ENCODE measurements at regions not wholly inside any gene's neighbourhood (a gene's known extent, or its start where the extent isn't known, plus 50 kb on each side); places are given as distances from the start of the nearest gene placed in this dataset.

- CTCF ChIA-PET = no interaction called here
- Mint-ChIP-seq H3K4me3 (no peak overlapping the region), H3K9me3 (peaks cover 6 to 12% (median 8%) of the 10 kb centered on the region in 3 donors), H3K27ac (no peak overlapping the region), H3K4me1 (no peaks in the 10 kb centered on the region), H3K27me3 (peaks cover 0 to 3% of the 10 kb centered on the region in 2 donors), H3K36me3 (no peaks in the 10 kb centered on the region)
- Histone ChIP-seq H3K27ac (ENCODE audit: low read length) (no peak overlapping the region), H3K27me3 (replicated peaks in 1 of 2; ENCODE audit: control insufficient read depth in 2 of 2, extremely low read depth in 1 of 2, insufficient read depth in 2 of 2, low read length in 1 of 2) (no peaks in the 10 kb centered on the region), H3K4me1 (ENCODE audit: control insufficient read depth in 1 of 2, extremely low read depth in 1 of 2, insufficient read depth in 2 of 2, low read length in 2 of 2) (no peaks in the 10 kb centered on the region), H3K4me3 (ENCODE audit: control insufficient read depth in 1 of 2, extremely low read depth in 1 of 2, low read length in 1 of 2) (no peak overlapping the region), H3K9me3 (no peaks in the 10 kb centered on the region), H3K36me3 (ENCODE audit: control insufficient read depth in 2 of 2, extremely low read depth in 1 of 2, insufficient read depth in 1 of 2, low read length in 1 of 2) (no peaks in the 10 kb centered on the region)
- POLR2A ChIA-PET = no interaction called here
- no peak for DNase-seq
- WGBS (ENCODE audit: insufficient coverage) = 71% methylated on average over 2 of the region's 2 CpGs
- no peak for ATAC-seq (replicated peaks in 1 of 4)
These were observed 91.3 kb upstream of the RASEF start for GRCh38 chr9:83154087-83154736.

DNA sequence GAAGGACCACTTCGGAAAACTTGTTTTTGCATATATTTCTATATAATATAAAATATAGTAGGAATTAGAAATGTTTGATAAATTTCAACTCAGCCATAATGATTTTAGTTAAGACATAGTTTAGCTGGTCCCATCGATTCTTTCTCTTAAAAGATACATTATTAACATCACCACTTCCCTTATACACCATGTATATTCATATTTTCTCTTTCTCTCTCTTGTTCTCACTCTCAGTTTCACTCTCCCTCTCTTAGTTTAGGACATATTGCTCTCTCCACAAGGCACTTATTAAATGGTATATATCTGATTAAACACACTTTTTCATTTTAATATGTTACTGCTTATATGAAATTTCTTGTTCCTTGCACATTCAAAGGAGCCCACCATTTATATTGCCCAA, 90.1 kb upstream of the RASEF start:
- ChIA-PET CTCF (no interaction called here), POLR2A (no interaction called here)
- Mint-ChIP-seq H3K4me1 (no peaks in the 10 kb centered on the region), H3K9me3 (peaks cover 8 to 14% (median 14%) of the 10 kb centered on the region in 3 donors), H3K36me3 (no peaks in the 10 kb centered on the region), H3K4me3 (no peak overlapping the region), H3K27ac (no peak overlapping the region), H3K27me3 (peaks cover 0 to 3% of the 10 kb centered on the region in 2 donors)
- Histone ChIP-seq H3K27me3 (replicated peaks in 1 of 2; ENCODE audit: control insufficient read depth in 2 of 2, extremely low read depth in 1 of 2, insufficient read depth in 2 of 2, low read length in 1 of 2) (no peaks in the 10 kb centered on the region), H3K4me1 (ENCODE audit: control insufficient read depth in 1 of 2, extremely low read depth in 1 of 2, insufficient read depth in 2 of 2, low read length in 2 of 2) (no peaks in the 10 kb centered on the region), H3K27ac (ENCODE audit: low read length) (no peak overlapping the region), H3K9me3 (no peaks in the 10 kb centered on the region), H3K36me3 (ENCODE audit: control insufficient read depth in 2 of 2, extremely low read depth in 1 of 2, insufficient read depth in 1 of 2, low read length in 1 of 2) (no peaks in the 10 kb centered on the region), H3K4me3 (ENCODE audit: control insufficient read depth in 1 of 2, extremely low read depth in 1 of 2, low read length in 1 of 2) (no peak overlapping the region)
- ATAC-seq (replicated peaks in 1 of 4) (no peak), DNase-seq (no peak)
- WGBS (ENCODE audit: insufficient coverage) = no CpG with 5 or more reads among the region's 2 CpGs

DNA sequence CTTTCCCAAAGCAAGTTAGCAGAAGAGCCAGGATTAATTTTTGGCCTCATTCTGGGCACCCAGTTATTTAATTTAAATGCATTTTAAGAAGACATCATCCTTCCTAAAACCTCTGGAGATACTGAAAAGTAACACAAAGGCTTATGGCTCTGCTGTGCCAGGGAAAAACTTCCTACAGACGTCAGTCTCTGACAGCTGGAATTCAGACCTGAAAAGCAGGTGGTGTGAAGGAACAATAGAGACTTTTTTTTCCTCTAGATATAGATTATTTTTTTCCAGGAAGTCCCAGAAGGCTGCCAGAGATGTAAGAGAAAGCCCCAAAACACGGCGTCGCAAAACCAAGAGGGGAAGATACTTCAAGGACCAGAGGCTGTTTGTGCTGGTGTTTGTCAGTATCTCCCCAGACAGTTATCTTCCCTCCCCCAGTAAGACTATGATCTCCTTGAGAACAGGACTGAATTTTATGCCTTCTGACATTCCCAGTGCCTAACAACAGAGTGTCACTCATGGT, 88.7 kb upstream of the RASEF start:
- H3K9me3 ChIP-seq = no peaks in the 10 kb centered on the region
- H3K4me1 ChIP-seq (ENCODE audit: control insufficient read depth in 1 of 2, extremely low read depth in 1 of 2, insufficient read depth in 2 of 2, low read length in 2 of 2) = no peaks in the 10 kb centered on the region
- WGBS (ENCODE audit: insufficient coverage) = no CpG with 5 or more reads among the region's 4 CpGs
- Mint-ChIP-seq H3K9me3 (peaks cover 3 to 16% (median 9%) of the 10 kb centered on the region in 3 donors), H3K4me3 (no peak overlapping the region), H3K27me3 (peaks cover 0 to 3% of the 10 kb centered on the region in 2 donors), H3K36me3 (no peaks in the 10 kb centered on the region), H3K4me1 (no peaks in the 10 kb centered on the region), H3K27ac (no peak overlapping the region)
- no peak overlapping the region for H3K27ac ChIP-seq (ENCODE audit: low read length)
- no peak overlapping the region for H3K4me3 ChIP-seq (ENCODE audit: control insufficient read depth in 1 of 2, extremely low read depth in 1 of 2, low read length in 1 of 2)
- ATAC-seq (replicated peaks in 1 of 4) = no peak
- DNase-seq = no peak
- ChIA-PET CTCF (no interaction called here), POLR2A (no interaction called here)
- H3K27me3 ChIP-seq (replicated peaks in 1 of 2; ENCODE audit: control insufficient read depth in 2 of 2, extremely low read depth in 1 of 2, insufficient read depth in 2 of 2, low read length in 1 of 2) = no peaks in the 10 kb centered on the region
- no peaks in the 10 kb centered on the region for H3K36me3 ChIP-seq (ENCODE audit: control insufficient read depth in 2 of 2, extremely low read depth in 1 of 2, insufficient read depth in 1 of 2, low read length in 1 of 2)

GRCh38 chr9:83147315-83148149, 84.6 kb upstream of the RASEF start:
- ATAC-seq (replicated peaks in 1 of 4) (no peak), DNase-seq (no peak)
- Mint-ChIP-seq H3K4me3 (no peak overlapping the region), H3K27ac (no peak overlapping the region), H3K9me3 (peaks cover 3 to 16% (median 3%) of the 10 kb centered on the region in 3 donors), H3K36me3 (no peaks in the 10 kb centered on the region), H3K4me1 (no peaks in the 10 kb centered on the region), H3K27me3 (peaks cover 0 to 3% of the 10 kb centered on the region in 2 donors)
- no peaks in the 10 kb centered on the region for H3K9me3 ChIP-seq
- H3K27ac ChIP-seq (ENCODE audit: low read length) = no peak overlapping the region
- H3K4me1 ChIP-seq (ENCODE audit: control insufficient read depth in 1 of 2, extremely low read depth in 1 of 2, insufficient read depth in 2 of 2, low read length in 2 of 2) = no peaks in the 10 kb centered on the region
- ChIA-PET POLR2A (no interaction called here), CTCF (no interaction called here)
- H3K27me3 ChIP-seq (replicated peaks in 1 of 2; ENCODE audit: control insufficient read depth in 2 of 2, extremely low read depth in 1 of 2, insufficient read depth in 2 of 2, low read length in 1 of 2) = no peaks in the 10 kb centered on the region
- WGBS (ENCODE audit: insufficient coverage) = 0% methylated on average over 1 of the region's 10 CpGs
- H3K4me3 ChIP-seq (ENCODE audit: control insufficient read depth in 1 of 2, extremely low read depth in 1 of 2, low read length in 1 of 2) = no peak overlapping the region
- H3K36me3 ChIP-seq (ENCODE audit: control insufficient read depth in 2 of 2, extremely low read depth in 1 of 2, insufficient read depth in 1 of 2, low read length in 1 of 2) = no peaks in the 10 kb centered on the region

DNA sequence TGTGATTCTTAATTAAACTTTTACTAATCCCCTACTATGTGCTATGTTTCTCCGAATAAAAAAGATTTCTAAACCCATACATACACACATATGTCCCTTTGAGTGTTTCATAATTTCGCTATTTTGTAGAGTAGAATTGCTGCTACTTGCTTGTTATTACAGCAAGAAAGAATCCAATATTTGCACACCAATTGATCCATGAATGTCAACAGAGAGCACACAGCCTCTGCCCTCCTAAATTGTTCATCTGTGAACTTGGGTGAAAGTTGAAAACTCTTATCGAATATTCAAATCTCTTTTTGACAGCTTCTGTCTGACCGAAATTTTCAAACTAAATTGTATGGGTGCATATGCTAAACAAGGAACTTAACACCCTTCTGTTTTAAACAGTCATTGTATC, 83.4 kb upstream of the RASEF start:
- no peaks in the 10 kb centered on the region for H3K4me1 ChIP-seq (ENCODE audit: control insufficient read depth in 1 of 2, extremely low read depth in 1 of 2, insufficient read depth in 2 of 2, low read length in 2 of 2)
- Mint-ChIP-seq H3K4me1 (no peaks in the 10 kb centered on the region), H3K27me3 (no peaks in the 10 kb centered on the region), H3K9me3 (peaks cover 3 to 16% (median 3%) of the 10 kb centered on the region in 3 donors), H3K27ac (no peak overlapping the region), H3K36me3 (no peaks in the 10 kb centered on the region), H3K4me3 (no peak overlapping the region)
- ChIA-PET CTCF (no interaction called here), POLR2A (no interaction called here)
- no peak overlapping the region for H3K27ac ChIP-seq (ENCODE audit: low read length)
- H3K27me3 ChIP-seq (replicated peaks in 1 of 2; ENCODE audit: control insufficient read depth in 2 of 2, extremely low read depth in 1 of 2, insufficient read depth in 2 of 2, low read length in 1 of 2) = no peaks in the 10 kb centered on the region
- H3K36me3 ChIP-seq (ENCODE audit: control insufficient read depth in 2 of 2, extremely low read depth in 1 of 2, insufficient read depth in 1 of 2, low read length in 1 of 2) = no peaks in the 10 kb centered on the region
- WGBS (ENCODE audit: insufficient coverage) = no CpG with 5 or more reads among the region's 4 CpGs
- H3K9me3 ChIP-seq = no peaks in the 10 kb centered on the region
- no peak overlapping the region for H3K4me3 ChIP-seq (ENCODE audit: control insufficient read depth in 1 of 2, extremely low read depth in 1 of 2, low read length in 1 of 2)
- ATAC-seq (replicated peaks in 1 of 4) (no peak), DNase-seq (no peak)

DNA sequence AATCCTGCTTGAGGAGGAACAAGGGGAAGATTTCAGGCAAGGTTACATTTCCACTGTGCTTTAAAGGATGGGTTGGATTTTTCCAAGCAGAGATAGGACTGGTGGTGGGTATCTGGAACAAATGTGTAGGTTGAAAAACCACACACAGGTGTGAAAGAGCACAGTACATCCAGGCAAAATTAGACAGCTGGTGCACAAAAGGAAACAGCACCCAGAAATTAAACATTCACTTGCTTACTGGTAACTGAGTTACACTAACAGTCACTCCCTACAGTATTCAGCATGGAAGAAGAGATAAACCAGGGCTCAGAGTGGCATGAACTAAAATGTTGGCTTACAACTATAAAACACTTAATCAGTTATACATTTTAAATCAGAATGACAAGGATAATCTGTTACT, 81.5 kb upstream of the RASEF start:
- no peaks in the 10 kb centered on the region for H3K36me3 Mint-ChIP-seq
- H3K36me3 ChIP-seq (ENCODE audit: control insufficient read depth in 2 of 2, extremely low read depth in 1 of 2, insufficient read depth in 1 of 2, low read length in 1 of 2) = no peaks in the 10 kb centered on the region
- no peak overlapping the region for H3K4me3 Mint-ChIP-seq
- peaks cover 3 to 15% (median 8%) of the 10 kb centered on the region in 3 donors for H3K9me3 Mint-ChIP-seq
- no peaks in the 10 kb centered on the region for H3K27me3 Mint-ChIP-seq
- H3K4me3 ChIP-seq (ENCODE audit: control insufficient read depth in 1 of 2, extremely low read depth in 1 of 2, low read length in 1 of 2) = no peak overlapping the region
- no peak overlapping the region for H3K27ac ChIP-seq (ENCODE audit: low read length)
- ATAC-seq (replicated peaks in 1 of 4) (no peak), DNase-seq (no peak)
- POLR2A ChIA-PET = interaction anchor here in 1 of 2 donors (0.6 kb wide), 1 partner anchor 420 kb away, joined by 3 read pairs; no protein-coding TSS in a partner anchor
- no peaks in the 10 kb centered on the region for H3K4me1 Mint-ChIP-seq
- H3K9me3 ChIP-seq = no peaks in the 10 kb centered on the region
- no peaks in the 10 kb centered on the region for H3K27me3 ChIP-seq (replicated peaks in 1 of 2; ENCODE audit: control insufficient read depth in 2 of 2, extremely low read depth in 1 of 2, insufficient read depth in 2 of 2, low read length in 1 of 2)
- H3K4me1 ChIP-seq (ENCODE audit: control insufficient read depth in 1 of 2, extremely low read depth in 1 of 2, insufficient read depth in 2 of 2, low read length in 2 of 2) = no peaks in the 10 kb centered on the region
- H3K27ac Mint-ChIP-seq = no peak overlapping the region
- CTCF ChIA-PET = no interaction called here
